GM10266 (cell line): ENCODE measurements at regions not wholly inside any gene's neighbourhood (a gene's known extent, or its start where the extent isn't known, plus 50 kb on each side); places are given as distances from the start of the nearest gene placed in this dataset.

ENCODE experiments used
- DNase-seq: peaks from one replicate; pipeline ENCODE4 v3.0.0; 2012; ENCODE audit errors: extremely low spot score
- TF ChIP-seq, protein P1 (sequence below): IDR thresholded peaks from 2 replicates; pipeline ENCODE4 v1.5.1; 2012; ENCODE audit warnings: mild to moderate bottlenecking, low read depth; ENCODE audit not compliant: control insufficient read depth, insufficient read depth; ENCODE audit errors: missing control alignments

DNA sequence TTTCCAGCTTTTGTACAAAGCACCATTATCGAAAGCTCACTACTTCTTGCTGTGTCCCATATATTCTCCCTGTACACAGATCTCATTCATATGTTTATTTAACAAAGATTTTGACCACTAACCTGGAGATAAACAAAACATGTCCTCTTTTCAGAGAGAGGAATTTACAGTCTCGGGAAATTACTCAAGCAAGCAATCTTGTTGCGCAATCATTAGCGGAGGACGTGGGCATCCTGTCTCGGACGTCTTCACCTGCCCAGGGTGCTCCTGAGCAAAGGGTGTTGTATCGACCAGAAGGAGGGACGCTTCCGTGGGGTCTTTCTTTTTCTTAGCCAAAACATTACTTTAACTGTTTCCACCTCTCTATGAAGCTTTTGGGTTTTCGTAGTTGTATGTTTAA, 66.5 kb upstream of the CLCN4 start:
- DNase-seq: no peak
- TF ChIP-seq, protein P1, sequence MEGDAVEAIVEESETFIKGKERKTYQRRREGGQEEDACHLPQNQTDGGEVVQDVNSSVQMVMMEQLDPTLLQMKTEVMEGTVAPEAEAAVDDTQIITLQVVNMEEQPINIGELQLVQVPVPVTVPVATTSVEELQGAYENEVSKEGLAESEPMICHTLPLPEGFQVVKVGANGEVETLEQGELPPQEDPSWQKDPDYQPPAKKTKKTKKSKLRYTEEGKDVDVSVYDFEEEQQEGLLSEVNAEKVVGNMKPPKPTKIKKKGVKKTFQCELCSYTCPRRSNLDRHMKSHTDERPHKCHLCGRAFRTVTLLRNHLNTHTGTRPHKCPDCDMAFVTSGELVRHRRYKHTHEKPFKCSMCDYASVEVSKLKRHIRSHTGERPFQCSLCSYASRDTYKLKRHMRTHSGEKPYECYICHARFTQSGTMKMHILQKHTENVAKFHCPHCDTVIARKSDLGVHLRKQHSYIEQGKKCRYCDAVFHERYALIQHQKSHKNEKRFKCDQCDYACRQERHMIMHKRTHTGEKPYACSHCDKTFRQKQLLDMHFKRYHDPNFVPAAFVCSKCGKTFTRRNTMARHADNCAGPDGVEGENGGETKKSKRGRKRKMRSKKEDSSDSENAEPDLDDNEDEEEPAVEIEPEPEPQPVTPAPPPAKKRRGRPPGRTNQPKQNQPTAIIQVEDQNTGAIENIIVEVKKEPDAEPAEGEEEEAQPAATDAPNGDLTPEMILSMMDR: no peak

DNA sequence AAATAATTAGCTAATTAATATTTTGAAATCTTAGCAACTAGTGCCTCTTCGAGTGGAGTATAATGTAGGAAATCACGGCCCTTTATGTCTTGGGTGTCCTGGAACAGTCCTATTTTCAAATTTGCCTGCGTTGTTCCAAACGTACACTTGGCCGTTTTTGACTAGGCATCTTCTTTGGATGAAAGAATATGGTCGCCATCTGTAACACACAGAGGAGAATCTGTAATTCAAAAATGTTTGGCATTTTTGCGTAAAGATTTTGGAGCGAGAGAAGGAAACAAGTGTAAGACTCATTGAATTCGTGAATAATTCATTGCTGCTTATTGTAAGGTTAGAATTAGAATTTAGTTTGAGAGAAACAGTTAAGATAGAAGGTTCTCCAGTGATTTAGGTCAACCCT, 61.5 kb upstream of the CLCN4 start:
- no peak for DNase-seq
- TF ChIP-seq, protein P1: no peak

- no peak for DNase-seq
- TF ChIP-seq, protein P1: no peak
Observed at GRCh38 chrX:10095698-10096432, 60.9 kb upstream of the CLCN4 start.

DNA sequence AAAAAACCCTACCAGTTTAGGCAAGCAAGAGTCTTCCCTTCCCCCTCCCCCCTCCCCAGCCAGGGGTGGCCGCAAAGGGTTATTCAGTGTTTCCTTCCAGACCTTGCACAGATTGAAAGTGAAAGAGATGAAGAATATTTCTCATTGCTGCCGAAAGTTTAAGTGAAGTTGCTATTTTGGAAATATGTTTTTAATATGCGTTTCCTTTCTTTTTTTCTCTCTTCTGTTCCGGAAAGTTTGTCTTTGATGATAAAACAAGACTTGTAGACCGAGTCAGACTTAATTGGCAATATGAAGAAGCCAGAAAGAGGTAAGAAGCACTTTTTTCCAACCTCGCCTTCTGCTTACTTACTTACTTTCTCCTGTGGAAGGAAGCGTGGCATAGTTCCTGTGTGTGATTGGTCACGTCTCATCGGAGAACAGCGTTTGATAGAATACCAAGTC, 58.5 kb upstream of the CLCN4 start:
- TF ChIP-seq, protein P1: no peak
- peak; percentile 38 for DNase-seq

GRCh38 chrX:10099411-10099810, 57.4 kb upstream of the CLCN4 start:
- TF ChIP-seq, protein P1: no peak
- no peak for DNase-seq

GRCh38 chrX:10101269-10101668, 55.5 kb upstream of the CLCN4 start:
- no peak for DNase-seq
- TF ChIP-seq, protein P1: no peak

DNA sequence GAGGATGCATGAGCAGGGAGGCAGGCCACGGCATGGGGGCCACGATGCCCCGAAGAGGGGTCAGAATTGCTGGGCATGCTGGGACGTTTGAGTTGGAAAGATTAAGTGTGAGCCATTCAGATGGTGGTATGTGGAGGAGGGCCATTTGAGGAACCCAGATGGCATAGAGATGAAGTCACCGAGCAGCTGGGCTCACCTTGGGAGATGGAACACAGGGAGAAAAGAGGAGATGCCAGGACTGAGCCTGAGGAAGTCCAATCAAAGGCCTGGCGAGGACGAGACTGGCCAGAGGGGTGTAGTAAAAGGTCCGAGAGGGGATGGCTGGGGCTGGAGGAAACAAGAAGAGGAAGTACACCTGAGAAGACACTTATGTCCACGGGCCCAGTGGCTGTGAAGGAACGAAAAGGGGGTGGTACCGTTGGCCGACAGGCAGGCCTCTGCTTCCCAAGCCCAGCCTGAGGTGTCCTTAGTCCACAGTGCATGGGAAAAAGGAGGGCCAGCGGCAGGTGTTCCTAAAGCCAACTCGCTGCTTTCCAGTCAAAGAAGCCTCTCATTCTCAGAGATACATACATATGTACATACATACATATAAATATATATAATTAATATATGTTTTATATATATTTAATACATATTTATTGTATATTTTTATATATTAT, 54.6 kb upstream of the CLCN4 start:
- no peak for DNase-seq
- TF ChIP-seq, protein P1: no peak
